ENCODE measurements at regions not wholly inside any gene's neighbourhood (a gene's known extent, or its start where the extent isn't known, plus 50 kb on each side); places are given as distances from the start of the nearest gene placed in this dataset.

- TF ChIP-seq CTCF (conservative IDR thresholded peaks at IDR 0.05; ENCODE audit: low read depth, low read length) (no peak), EZH2phosphoT487 (IDR thresholded peaks at IDR 0.05; ENCODE audit: borderline replicate concordance, low read length) (no peak), EZH2 (IDR thresholded peaks at IDR 0.05; ENCODE audit: low read length, unreplicated experiment) (no peak)
These were observed 69.3 kb upstream of the RASSF8 start for GRCh38 chr12:25889185-25889584.
